ENCODE measurements at regions not wholly inside any gene's neighbourhood (a gene's known extent, or its start where the extent isn't known, plus 50 kb on each side); places are given as distances from the start of the nearest gene placed in this dataset.

- TF ChIP-seq MXI1 (IDR thresholded peaks at IDR 0.05; ENCODE audit: low read depth, low read length) (no peak), GABPB1 (CRISPR knock-in tag; IDR thresholded peaks at IDR 0.05) (no peak), ZNF175 (CRISPR knock-in tag; IDR thresholded peaks at IDR 0.05; ENCODE audit: low read depth) (no peak; the same call in 1 of the 2 replicates), YY1 (IDR thresholded peaks at IDR 0.05; ENCODE audit: borderline replicate concordance in 1 of 3, control insufficient read depth in 1 of 3, extremely low read depth in 1 of 3, insufficient read depth in 3 of 3, insufficient read length in 1 of 3, insufficient replicate concordance in 2 of 3, low read depth in 1 of 3, low read length in 2 of 3) (no peak), TBL1XR1 (IDR thresholded peaks at IDR 0.05; ENCODE audit: low read length in 2 of 2) (no peak)
Measured at GRCh38 chr6:84866715-84867114, 102.3 kb upstream of the TBX18 start.

All from K562 (cell line).